ENCODE measurements at regions not wholly inside any gene's neighbourhood (a gene's known extent, or its start where the extent isn't known, plus 50 kb on each side); places are given as distances from the start of the nearest gene placed in this dataset.

GRCh38 chr4:83179205-83179604, 64.7 kb upstream of the PLAC8 start:
- Histone ChIP-seq H3K79me2 (ENCODE audit: insufficient read depth, low read length) (no peaks in the 10 kb centered on the region), H2AFZ (ENCODE audit: low read length) (no peak overlapping the region), H3K4me2 (ENCODE audit: low read depth, low read length, poor library complexity, severe bottlenecking) (no peak overlapping the region), H3K27me3 (ENCODE audit: insufficient read depth, low read length, poor library complexity, severe bottlenecking) (no peaks in the 10 kb centered on the region), H3K9me2 (replicated peaks; ENCODE audit: low read depth, low read length) (no peaks in the 10 kb centered on the region), H3K9me3 (ENCODE audit: insufficient read depth, low read depth, low read length) (no peaks in the 10 kb centered on the region), H3F3A (ENCODE audit: low read depth) (no peaks in the 10 kb centered on the region), H4K20me1 (ENCODE audit: insufficient read depth, low read length, poor library complexity, severe bottlenecking) (no peaks in the 10 kb centered on the region), H3K9ac (ENCODE audit: low read depth, low read length, poor library complexity, severe bottlenecking) (no peak overlapping the region), H3K36me3 (ENCODE audit: insufficient read depth, low read length) (no peaks in the 10 kb centered on the region), H3K4me1 (ENCODE audit: insufficient read depth, low read length, poor library complexity, severe bottlenecking) (no peaks in the 10 kb centered on the region), H3K4me3 (ENCODE audit: low read length, poor library complexity, severe bottlenecking) (no peak overlapping the region)
- no peak for TF ChIP-seq CTCF (conservative IDR thresholded peaks at IDR 0.05; ENCODE audit: low read length)
- no peak for TF ChIP-seq EZH2phosphoT487 (IDR thresholded peaks at IDR 0.05; ENCODE audit: borderline replicate concordance)

- H3K36me3 ChIP-seq (ENCODE audit: insufficient read depth, low read length): no peaks in the 10 kb centered on the region
- no peak overlapping the region for H3K4me2 ChIP-seq (ENCODE audit: low read depth, low read length, poor library complexity, severe bottlenecking)
- no peak overlapping the region for H3K9ac ChIP-seq (ENCODE audit: low read depth, low read length, poor library complexity, severe bottlenecking)
Observed at GRCh38 chr4:83178029-83178428, 63.5 kb upstream of the PLAC8 start.

GRCh38 chr4:83177182-83177581, 62.7 kb upstream of the PLAC8 start:
- Histone ChIP-seq H3K4me1 (ENCODE audit: insufficient read depth, low read length, poor library complexity, severe bottlenecking) (no peaks in the 10 kb centered on the region), H3K4me2 (ENCODE audit: low read depth, low read length, poor library complexity, severe bottlenecking) (no peak overlapping the region), H3K9me3 (ENCODE audit: insufficient read depth, low read depth, low read length) (no peaks in the 10 kb centered on the region), H2AFZ (ENCODE audit: low read length) (no peak overlapping the region), H3K9ac (ENCODE audit: low read depth, low read length, poor library complexity, severe bottlenecking) (no peak overlapping the region), H3K36me3 (ENCODE audit: insufficient read depth, low read length) (no peaks in the 10 kb centered on the region), H4K20me1 (ENCODE audit: insufficient read depth, low read length, poor library complexity, severe bottlenecking) (no peaks in the 10 kb centered on the region), H3K9me2 (replicated peaks; ENCODE audit: low read depth, low read length) (no peaks in the 10 kb centered on the region), H3K4me3 (ENCODE audit: low read length, poor library complexity, severe bottlenecking) (no peak overlapping the region), H3K79me2 (ENCODE audit: insufficient read depth, low read length) (no peaks in the 10 kb centered on the region), H3K27me3 (ENCODE audit: insufficient read depth, low read length, poor library complexity, severe bottlenecking) (no peaks in the 10 kb centered on the region), H3F3A (ENCODE audit: low read depth) (no peaks in the 10 kb centered on the region)
- TF ChIP-seq EZH2phosphoT487 (IDR thresholded peaks at IDR 0.05; ENCODE audit: borderline replicate concordance) (no peak), CTCF (conservative IDR thresholded peaks at IDR 0.05; ENCODE audit: low read length) (no peak)

More at GRCh38 chr4:83178029-83178428, 63.5 kb upstream of the PLAC8 start:
- Histone ChIP-seq H3K79me2 (ENCODE audit: insufficient read depth, low read length) (no peaks in the 10 kb centered on the region), H3K27me3 (ENCODE audit: insufficient read depth, low read length, poor library complexity, severe bottlenecking) (no peaks in the 10 kb centered on the region), H3K4me1 (ENCODE audit: insufficient read depth, low read length, poor library complexity, severe bottlenecking) (no peaks in the 10 kb centered on the region), H3F3A (ENCODE audit: low read depth) (no peaks in the 10 kb centered on the region), H4K20me1 (ENCODE audit: insufficient read depth, low read length, poor library complexity, severe bottlenecking) (no peaks in the 10 kb centered on the region), H3K4me3 (ENCODE audit: low read length, poor library complexity, severe bottlenecking) (no peak overlapping the region), H3K9me3 (ENCODE audit: insufficient read depth, low read depth, low read length) (no peaks in the 10 kb centered on the region), H2AFZ (ENCODE audit: low read length) (0 out of 2 replicates have a peak overlapping the region, but pooled peaks have one; percentile 49), H3K9me2 (replicated peaks; ENCODE audit: low read depth, low read length) (no peaks in the 10 kb centered on the region)
- TF ChIP-seq CTCF (conservative IDR thresholded peaks at IDR 0.05; ENCODE audit: low read length) (no peak), EZH2phosphoT487 (IDR thresholded peaks at IDR 0.05; ENCODE audit: borderline replicate concordance) (no peak)

Data from Loucy (cell line).